ENCODE measurements at regions not wholly inside any gene's neighbourhood (a gene's known extent, or its start where the extent isn't known, plus 50 kb on each side); places are given as distances from the start of the nearest gene placed in this dataset.

DNA sequence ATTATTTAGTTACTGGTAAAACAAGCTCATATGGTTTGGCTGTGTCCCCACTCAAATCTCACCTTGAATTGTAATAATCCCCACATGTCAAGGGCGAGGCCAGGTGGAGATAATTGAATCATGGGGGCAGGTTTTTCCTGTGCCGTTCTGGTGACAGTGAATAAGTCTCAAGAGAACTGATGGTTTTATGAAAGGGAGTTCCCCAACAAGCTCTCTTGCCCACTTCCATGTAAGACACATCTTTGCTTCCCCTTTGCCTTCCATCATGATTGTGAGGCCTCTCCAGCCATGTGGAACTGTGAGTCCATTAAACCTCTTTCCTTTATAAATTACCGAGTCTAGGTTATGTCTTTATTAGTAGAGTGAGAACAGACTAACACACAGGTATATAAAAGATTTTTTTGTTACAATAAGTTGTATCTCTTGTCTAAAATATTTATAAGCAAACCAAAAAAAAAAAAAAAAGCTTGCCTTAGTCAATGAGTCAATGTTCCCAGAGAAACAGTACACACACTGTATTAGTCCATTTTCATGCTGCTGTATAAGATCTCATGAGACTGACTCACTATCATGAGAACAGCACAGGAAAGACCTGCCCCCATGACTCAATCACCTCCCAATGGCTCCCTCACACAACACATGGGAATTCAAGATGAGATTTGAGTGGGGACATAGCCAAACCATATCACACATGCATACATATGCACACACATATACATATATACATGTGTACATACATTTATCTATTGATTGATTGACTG, 138.3 kb downstream of the BASP1 start:
- TF ChIP-seq, protein P1, sequence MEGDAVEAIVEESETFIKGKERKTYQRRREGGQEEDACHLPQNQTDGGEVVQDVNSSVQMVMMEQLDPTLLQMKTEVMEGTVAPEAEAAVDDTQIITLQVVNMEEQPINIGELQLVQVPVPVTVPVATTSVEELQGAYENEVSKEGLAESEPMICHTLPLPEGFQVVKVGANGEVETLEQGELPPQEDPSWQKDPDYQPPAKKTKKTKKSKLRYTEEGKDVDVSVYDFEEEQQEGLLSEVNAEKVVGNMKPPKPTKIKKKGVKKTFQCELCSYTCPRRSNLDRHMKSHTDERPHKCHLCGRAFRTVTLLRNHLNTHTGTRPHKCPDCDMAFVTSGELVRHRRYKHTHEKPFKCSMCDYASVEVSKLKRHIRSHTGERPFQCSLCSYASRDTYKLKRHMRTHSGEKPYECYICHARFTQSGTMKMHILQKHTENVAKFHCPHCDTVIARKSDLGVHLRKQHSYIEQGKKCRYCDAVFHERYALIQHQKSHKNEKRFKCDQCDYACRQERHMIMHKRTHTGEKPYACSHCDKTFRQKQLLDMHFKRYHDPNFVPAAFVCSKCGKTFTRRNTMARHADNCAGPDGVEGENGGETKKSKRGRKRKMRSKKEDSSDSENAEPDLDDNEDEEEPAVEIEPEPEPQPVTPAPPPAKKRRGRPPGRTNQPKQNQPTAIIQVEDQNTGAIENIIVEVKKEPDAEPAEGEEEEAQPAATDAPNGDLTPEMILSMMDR (IDR thresholded peaks at IDR 0.05), result no peak
- no peak for TF ChIP-seq POLR2A (IDR thresholded peaks at IDR 0.05; ENCODE audit: low read depth)
